ENCODE measurements at regions not wholly inside any gene's neighbourhood (a gene's known extent, or its start where the extent isn't known, plus 50 kb on each side); places are given as distances from the start of the nearest gene placed in this dataset.
"Not testable (repeated sequence)": the region's sequence is repeated elsewhere in the genome, so short reads cannot be mapped to it uniquely, and the experiment has no call there.

DNA sequence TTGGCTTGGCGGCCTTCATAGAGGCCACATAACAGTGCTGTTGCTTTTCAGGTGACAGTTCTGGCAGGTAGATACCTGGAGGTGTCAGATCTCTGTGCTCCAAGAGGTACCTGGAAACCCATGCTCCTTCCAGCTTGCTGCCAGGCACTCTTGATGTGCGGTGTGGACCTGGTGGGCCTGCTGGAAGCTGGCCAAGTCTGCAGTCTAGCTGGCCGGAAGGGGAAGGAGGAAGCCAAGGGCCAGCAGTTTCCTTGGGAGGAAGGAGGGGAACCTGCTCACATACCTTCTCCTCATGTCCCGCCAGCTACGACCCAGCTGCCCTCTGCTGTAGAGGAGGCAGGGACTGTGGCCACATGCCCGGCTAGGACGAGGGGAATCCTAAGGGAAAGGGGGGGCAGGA, 166.4 kb upstream of the AJAP1 start:
- no peak overlapping the region for H3K4me3 ChIP-seq
- H3K4me1 ChIP-seq, result no peaks in the 10 kb centered on the region
- no peak for DNase-seq (ENCODE audit: low spot score in 2 of 2)
- 54 to 62% methylated on average over 7 of the region's 7 CpGs for WGBS, 2 donors
- H3K9me3 ChIP-seq, result peaks cover 0 to 18% (median 0%) of the 10 kb centered on the region in 4 donors
- no peak overlapping the region for H3K27ac ChIP-seq
- TF ChIP-seq, protein P1, sequence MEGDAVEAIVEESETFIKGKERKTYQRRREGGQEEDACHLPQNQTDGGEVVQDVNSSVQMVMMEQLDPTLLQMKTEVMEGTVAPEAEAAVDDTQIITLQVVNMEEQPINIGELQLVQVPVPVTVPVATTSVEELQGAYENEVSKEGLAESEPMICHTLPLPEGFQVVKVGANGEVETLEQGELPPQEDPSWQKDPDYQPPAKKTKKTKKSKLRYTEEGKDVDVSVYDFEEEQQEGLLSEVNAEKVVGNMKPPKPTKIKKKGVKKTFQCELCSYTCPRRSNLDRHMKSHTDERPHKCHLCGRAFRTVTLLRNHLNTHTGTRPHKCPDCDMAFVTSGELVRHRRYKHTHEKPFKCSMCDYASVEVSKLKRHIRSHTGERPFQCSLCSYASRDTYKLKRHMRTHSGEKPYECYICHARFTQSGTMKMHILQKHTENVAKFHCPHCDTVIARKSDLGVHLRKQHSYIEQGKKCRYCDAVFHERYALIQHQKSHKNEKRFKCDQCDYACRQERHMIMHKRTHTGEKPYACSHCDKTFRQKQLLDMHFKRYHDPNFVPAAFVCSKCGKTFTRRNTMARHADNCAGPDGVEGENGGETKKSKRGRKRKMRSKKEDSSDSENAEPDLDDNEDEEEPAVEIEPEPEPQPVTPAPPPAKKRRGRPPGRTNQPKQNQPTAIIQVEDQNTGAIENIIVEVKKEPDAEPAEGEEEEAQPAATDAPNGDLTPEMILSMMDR (IDR thresholded peaks at IDR 0.05), result no peak
- no peak for TF ChIP-seq EP300 (IDR thresholded peaks at IDR 0.05)
- TF ChIP-seq POLR2A (IDR thresholded peaks at IDR 0.05), result no peak
- H3K27me3 ChIP-seq, result no peaks in the 10 kb centered on the region
- H3K36me3 ChIP-seq, result no peaks in the 10 kb centered on the region

DNA sequence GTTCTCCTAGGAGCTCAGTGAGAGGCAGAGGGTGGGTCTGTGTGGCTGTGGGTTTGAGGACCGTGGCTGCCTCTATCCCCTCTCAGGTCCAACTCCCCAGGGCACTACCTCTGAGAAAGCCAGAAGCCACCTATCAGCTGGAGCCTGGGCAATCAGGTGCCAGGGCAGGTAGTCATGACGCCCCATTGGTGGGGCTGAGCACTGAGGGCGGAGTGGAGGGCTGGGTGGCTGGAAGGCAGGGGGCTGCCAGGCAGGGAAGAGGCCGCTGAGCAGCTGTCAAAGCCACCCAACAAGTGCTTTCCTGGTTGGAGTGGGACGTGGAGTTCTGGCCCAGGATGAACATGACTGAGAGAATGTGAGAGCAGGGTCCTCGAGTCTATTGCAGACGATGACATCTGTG, 164.9 kb upstream of the AJAP1 start:
- TF ChIP-seq, protein P1 (IDR thresholded peaks at IDR 0.05), result no peak
- no peak for TF ChIP-seq EP300 (IDR thresholded peaks at IDR 0.05)
- TF ChIP-seq POLR2A (IDR thresholded peaks at IDR 0.05), result no peak
- Histone ChIP-seq H3K36me3 (no peaks in the 10 kb centered on the region), H3K4me3 (no peak overlapping the region), H3K27me3 (no peaks in the 10 kb centered on the region), H3K9me3 (peaks cover 0 to 23% (median 0%) of the 10 kb centered on the region in 4 donors), H3K27ac (no peak overlapping the region), H3K4me1 (no peaks in the 10 kb centered on the region)
- no peak for DNase-seq (ENCODE audit: low spot score in 2 of 2)
- 70 to 89% methylated on average over 5 to 6 of the region's 7 CpGs for WGBS, 2 donors

GRCh38 chr1:4489992-4490391, 164.4 kb upstream of the AJAP1 start:
- not testable (repeated sequence) for H3K36me3 ChIP-seq; H3K4me3 ChIP-seq; H3K27ac ChIP-seq; DNase-seq (ENCODE audit: low spot score in 2 of 2); H3K27me3 ChIP-seq; H3K4me1 ChIP-seq
- peaks cover 0 to 23% (median 0%) of the 10 kb centered on the region in 4 donors for H3K9me3 ChIP-seq

DNA sequence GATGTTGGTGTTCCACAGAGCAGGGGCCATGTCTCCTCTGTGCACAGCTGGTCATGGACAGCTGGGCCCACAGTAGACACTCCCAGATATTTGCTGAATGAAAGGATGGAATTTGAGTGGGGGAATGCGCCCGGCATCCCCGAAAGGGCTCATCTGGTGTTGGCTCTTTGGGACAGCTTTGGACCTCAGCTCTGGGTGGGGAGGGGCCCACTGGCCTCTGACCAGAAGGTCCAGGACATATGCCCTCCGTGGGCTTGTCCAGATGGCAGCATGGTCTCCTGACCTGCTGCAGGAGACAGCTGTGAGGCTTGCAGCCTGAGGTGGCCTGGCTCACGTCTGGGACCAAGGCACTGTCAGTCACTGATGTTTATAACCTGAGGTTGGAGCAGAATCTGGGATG, 160.4 kb upstream of the AJAP1 start:
- no peaks in the 10 kb centered on the region for H3K27me3 ChIP-seq
- WGBS, 2 donors, result 67 to 68% methylated on average over 4 to 5 of the region's 5 CpGs
- TF ChIP-seq, protein P1 (IDR thresholded peaks at IDR 0.05), result no peak
- TF ChIP-seq EP300 (IDR thresholded peaks at IDR 0.05), result no peak
- no peak for TF ChIP-seq POLR2A (IDR thresholded peaks at IDR 0.05)
- H3K9me3 ChIP-seq, result peaks cover 0 to 23% (median 0%) of the 10 kb centered on the region in 4 donors
- no peak overlapping the region for H3K4me3 ChIP-seq
- no peaks in the 10 kb centered on the region for H3K36me3 ChIP-seq
- no peak overlapping the region for H3K27ac ChIP-seq
- H3K4me1 ChIP-seq, result no peaks in the 10 kb centered on the region
- no peak for DNase-seq (ENCODE audit: low spot score in 2 of 2)

DNA sequence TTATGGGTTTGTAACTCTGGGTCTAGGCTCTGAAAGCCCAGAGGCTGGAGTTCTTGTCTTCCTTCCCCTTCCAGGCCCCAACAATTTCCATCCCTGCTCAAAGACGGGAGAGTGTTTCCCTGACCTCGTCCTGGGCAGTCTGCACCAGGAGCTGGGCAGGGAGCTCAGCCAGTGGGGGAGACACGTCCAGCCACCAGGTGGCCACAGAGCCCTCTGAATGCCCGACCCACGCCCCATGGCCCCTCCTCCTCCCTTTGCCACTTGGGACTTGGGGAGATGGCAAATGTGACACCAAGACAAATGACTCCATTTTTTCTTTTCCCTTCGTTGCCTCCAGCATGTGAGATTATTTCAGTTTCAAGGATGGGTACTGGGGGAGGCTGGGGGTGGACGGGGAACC, 159.9 kb upstream of the AJAP1 start:
- 18 to 24% methylated on average over 7 of the region's 7 CpGs for WGBS, 2 donors
- Histone ChIP-seq H3K4me3 (no peak overlapping the region), H3K27ac (no peak overlapping the region)

More for the DNA sequence above, 159.9 kb upstream of the AJAP1 start:
- TF ChIP-seq, protein P1 (IDR thresholded peaks at IDR 0.05), result no peak
- no peak for TF ChIP-seq EP300 (IDR thresholded peaks at IDR 0.05)
- TF ChIP-seq POLR2A (IDR thresholded peaks at IDR 0.05), result no peak
- H3K36me3 ChIP-seq, result no peaks in the 10 kb centered on the region
- H3K4me1 ChIP-seq, result no peaks in the 10 kb centered on the region
- H3K9me3 ChIP-seq, result peaks cover 0 to 21% (median 0%) of the 10 kb centered on the region in 4 donors
- no peaks in the 10 kb centered on the region for H3K27me3 ChIP-seq
- no peak for DNase-seq (ENCODE audit: low spot score in 2 of 2)

Measured in tibial nerve (tissue), 4 donors.